ENCODE measurements at regions not wholly inside any gene's neighbourhood (a gene's known extent, or its start where the extent isn't known, plus 50 kb on each side); places are given as distances from the start of the nearest gene placed in this dataset.

- H3K4me3 Mint-ChIP-seq: no peak overlapping the region
- H3K27me3 Mint-ChIP-seq (ENCODE audit: low read depth): no peaks in the 10 kb centered on the region
- H3K4me1 Mint-ChIP-seq: no peaks in the 10 kb centered on the region
- TF ChIP-seq, protein P1, sequence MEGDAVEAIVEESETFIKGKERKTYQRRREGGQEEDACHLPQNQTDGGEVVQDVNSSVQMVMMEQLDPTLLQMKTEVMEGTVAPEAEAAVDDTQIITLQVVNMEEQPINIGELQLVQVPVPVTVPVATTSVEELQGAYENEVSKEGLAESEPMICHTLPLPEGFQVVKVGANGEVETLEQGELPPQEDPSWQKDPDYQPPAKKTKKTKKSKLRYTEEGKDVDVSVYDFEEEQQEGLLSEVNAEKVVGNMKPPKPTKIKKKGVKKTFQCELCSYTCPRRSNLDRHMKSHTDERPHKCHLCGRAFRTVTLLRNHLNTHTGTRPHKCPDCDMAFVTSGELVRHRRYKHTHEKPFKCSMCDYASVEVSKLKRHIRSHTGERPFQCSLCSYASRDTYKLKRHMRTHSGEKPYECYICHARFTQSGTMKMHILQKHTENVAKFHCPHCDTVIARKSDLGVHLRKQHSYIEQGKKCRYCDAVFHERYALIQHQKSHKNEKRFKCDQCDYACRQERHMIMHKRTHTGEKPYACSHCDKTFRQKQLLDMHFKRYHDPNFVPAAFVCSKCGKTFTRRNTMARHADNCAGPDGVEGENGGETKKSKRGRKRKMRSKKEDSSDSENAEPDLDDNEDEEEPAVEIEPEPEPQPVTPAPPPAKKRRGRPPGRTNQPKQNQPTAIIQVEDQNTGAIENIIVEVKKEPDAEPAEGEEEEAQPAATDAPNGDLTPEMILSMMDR (IDR thresholded peaks at IDR 0.05; ENCODE audit: unreplicated experiment in 3 of 3): no peak
- H3K9me3 Mint-ChIP-seq: peaks cover 18% of the 10 kb centered on the region
- H3K27ac Mint-ChIP-seq: no peak overlapping the region
- peaks cover 6% of the 10 kb centered on the region for H3K36me3 Mint-ChIP-seq (ENCODE audit: low read depth)
Measured at GRCh38 chr14:83940253-83940652, 1589.7 kb upstream of the FLRT2 start.

DNA sequence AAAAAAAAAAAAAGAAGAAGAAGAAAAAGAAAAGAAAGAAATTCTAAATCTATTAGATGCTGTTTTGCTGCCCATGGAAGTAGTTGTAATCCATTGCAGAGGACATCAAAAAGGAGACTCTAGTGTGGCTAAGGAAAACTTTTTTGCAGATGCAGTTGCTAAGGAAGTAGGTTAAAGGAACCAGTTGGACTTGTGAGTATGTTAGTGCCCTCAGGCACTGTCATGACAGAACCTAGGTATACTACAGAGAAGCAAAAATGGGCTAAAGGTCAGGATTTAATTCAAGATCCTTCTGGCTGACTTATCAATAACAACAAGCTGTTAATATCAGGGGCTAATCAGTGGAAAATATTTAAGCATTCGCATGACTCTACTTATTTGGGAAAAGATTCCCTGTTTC is 1571.6 kb upstream of the FLRT2 start:
- Mint-ChIP-seq H3K36me3 (ENCODE audit: low read depth) (no peaks in the 10 kb centered on the region), H3K27me3 (ENCODE audit: low read depth) (no peaks in the 10 kb centered on the region), H3K9me3 (peaks cover 21% of the 10 kb centered on the region), H3K4me1 (no peaks in the 10 kb centered on the region), H3K4me3 (no peak overlapping the region), H3K27ac (no peak overlapping the region)
- TF ChIP-seq, protein P1 (IDR thresholded peaks at IDR 0.05; ENCODE audit: unreplicated experiment in 3 of 3): no peak

DNA sequence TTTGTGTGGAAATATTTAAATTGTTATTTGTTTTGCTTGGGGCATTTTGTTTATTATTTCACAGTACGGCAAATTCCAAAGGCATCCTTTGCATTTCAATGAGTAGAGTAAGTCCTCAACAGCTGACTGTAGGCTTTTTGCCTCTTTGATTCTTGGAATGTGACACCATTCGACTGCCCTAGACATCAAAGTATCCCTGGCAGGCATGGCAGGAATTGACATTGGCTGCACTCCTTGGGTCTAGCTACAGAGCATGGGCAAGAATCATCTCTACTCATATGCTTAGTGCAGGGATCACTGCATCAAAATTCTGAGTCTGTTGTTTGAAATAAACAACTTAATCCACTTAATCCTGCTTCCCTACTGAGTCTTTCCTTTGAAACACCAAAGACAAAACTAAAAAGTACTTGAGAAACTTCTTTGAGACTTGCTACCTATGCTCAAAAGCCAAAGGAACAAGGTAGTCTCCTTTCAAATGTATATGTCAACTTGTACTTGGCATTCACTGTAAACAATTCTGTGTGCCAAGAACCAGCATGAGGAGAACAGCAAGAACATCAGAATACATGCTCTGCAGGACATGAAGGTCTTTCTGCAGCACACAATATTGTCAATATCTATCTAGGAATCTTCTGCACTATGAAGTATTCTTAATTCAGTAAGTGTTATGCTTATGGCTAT is 1569.0 kb upstream of the FLRT2 start:
- peaks cover 13% of the 10 kb centered on the region for H3K9me3 Mint-ChIP-seq
- TF ChIP-seq, protein P1 (IDR thresholded peaks at IDR 0.05; ENCODE audit: unreplicated experiment in 3 of 3): no peak
- no peak overlapping the region for H3K27ac Mint-ChIP-seq
- no peaks in the 10 kb centered on the region for H3K36me3 Mint-ChIP-seq (ENCODE audit: low read depth)
- H3K27me3 Mint-ChIP-seq (ENCODE audit: low read depth): no peaks in the 10 kb centered on the region
- H3K4me1 Mint-ChIP-seq: no peaks in the 10 kb centered on the region
- H3K4me3 Mint-ChIP-seq: no peak overlapping the region

DNA sequence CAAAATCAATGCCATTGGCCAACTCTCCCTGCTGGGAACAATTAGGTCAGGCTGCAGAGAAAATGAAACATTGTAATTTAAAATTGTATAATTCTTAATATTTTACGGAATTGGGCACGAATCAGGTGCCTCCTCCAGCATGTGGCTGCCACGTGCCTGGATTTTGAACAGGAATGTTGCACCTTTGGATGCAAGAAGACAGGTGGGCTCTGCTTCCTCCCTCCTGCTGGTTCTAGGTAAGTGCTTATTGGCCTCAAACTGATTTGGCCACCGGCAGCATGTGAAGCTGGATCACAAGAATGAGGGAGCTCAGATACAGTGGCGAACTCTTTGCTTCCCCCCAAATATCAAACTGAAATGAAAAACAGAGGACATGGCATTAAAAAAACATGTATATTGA is 1559.9 kb upstream of the FLRT2 start:
- TF ChIP-seq, protein P1 (IDR thresholded peaks at IDR 0.05; ENCODE audit: unreplicated experiment in 3 of 3): no peak
- Mint-ChIP-seq H3K9me3 (no peaks in the 10 kb centered on the region), H3K36me3 (ENCODE audit: low read depth) (no peaks in the 10 kb centered on the region), H3K4me1 (peaks cover 12% of the 10 kb centered on the region), H3K4me3 (no peak overlapping the region), H3K27me3 (ENCODE audit: low read depth) (no peaks in the 10 kb centered on the region), H3K27ac (no peak overlapping the region)

DNA sequence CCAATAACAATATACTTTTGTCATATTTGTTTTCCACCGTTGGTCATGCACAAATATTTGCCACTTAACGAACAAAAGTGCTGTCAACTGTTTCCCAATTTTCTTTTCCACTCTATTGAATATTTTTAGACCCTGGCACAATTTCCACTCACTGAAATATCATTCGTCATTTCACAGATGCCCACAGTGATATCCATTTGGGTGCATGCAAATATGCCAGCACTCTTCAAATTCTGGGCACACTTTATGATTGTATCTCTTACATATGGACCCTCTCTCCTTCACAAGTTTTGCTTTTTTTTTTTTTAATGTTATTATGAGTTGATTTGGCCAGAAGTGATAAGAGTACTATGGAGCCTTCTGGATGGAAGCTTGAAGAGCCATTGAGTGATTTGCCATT is 1557.3 kb upstream of the FLRT2 start:
- Mint-ChIP-seq H3K4me1 (peaks cover 22% of the 10 kb centered on the region), H3K27ac (no peak overlapping the region), H3K4me3 (no peak overlapping the region)

More for the DNA sequence above, 1557.3 kb upstream of the FLRT2 start:
- Mint-ChIP-seq H3K36me3 (ENCODE audit: low read depth) (no peaks in the 10 kb centered on the region), H3K9me3 (no peaks in the 10 kb centered on the region), H3K27me3 (ENCODE audit: low read depth) (no peaks in the 10 kb centered on the region)
- TF ChIP-seq, protein P1 (IDR thresholded peaks at IDR 0.05; ENCODE audit: unreplicated experiment in 3 of 3): no peak
